Activated naive CD4-positive, alpha-beta T cell treated with anti-CD3 and anti-CD28 coated beads, Interleukin-2, amount 50 U/mL, for 24 hours (primary cell): ENCODE measurements at regions not wholly inside any gene's neighbourhood (a gene's known extent, or its start where the extent isn't known, plus 50 kb on each side); places are given as distances from the start of the nearest gene placed in this dataset.
"Not testable (repeated sequence)": the region's sequence is repeated elsewhere in the genome, so short reads cannot be mapped to it uniquely, and the experiment has no call there.

Experiments
- H3K27ac Mint-ChIP-seq: one replicate; pipeline ENCODE4 v1.8.0; 2021; ENCODE audit warnings: mild to moderate bottlenecking, mixed read lengths
- H3K27me3 Mint-ChIP-seq: one replicate; pipeline ENCODE4 v1.8.0; 2021; ENCODE audit warnings: mixed read lengths
- H3K36me3 Mint-ChIP-seq: one replicate; pipeline ENCODE4 v1.8.0; 2021; ENCODE audit warnings: mixed read lengths
- H3K4me1 Mint-ChIP-seq: one replicate; pipeline ENCODE4 v1.8.0; 2021; ENCODE audit warnings: mixed read lengths
- H3K4me3 Mint-ChIP-seq: one replicate; pipeline ENCODE4 v1.8.0; 2021; ENCODE audit warnings: mild to moderate bottlenecking, mixed read lengths
- H3K9me3 Mint-ChIP-seq: one replicate; pipeline ENCODE4 v1.8.0; 2021; ENCODE audit warnings: mixed read lengths

DNA sequence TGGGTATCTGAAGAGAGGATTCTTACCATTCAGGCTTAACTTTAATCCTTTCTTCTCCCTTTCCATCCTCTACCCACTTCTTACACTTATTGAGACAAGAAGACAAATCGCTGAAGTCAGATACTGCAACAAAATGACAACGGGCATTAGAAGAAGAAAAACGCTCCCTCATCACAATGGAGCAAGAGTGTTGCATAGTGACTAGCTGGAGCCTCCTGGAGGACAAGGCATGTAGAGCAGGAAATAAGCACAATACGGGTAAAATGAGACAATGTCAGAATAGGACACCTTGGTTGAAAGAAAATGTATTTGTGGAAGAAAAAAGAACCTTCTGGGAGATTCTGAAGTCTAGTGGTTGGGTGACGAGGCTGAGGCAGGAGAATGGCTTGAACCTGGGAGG, 501.0 kb downstream of the RERGL start:
- Mint-ChIP-seq H3K27ac (no peak overlapping the region), H3K27me3 (no peaks in the 10 kb centered on the region), H3K4me3 (no peak overlapping the region)

GRCh38 chr12:17579205-17580026, 510.6 kb downstream of the RERGL start:
- H3K4me1 Mint-ChIP-seq = no peaks in the 10 kb centered on the region
- no peaks in the 10 kb centered on the region for H3K9me3 Mint-ChIP-seq
- no peak overlapping the region for H3K4me3 Mint-ChIP-seq
- no peak overlapping the region for H3K27ac Mint-ChIP-seq
- no peaks in the 10 kb centered on the region for H3K27me3 Mint-ChIP-seq
- no peaks in the 10 kb centered on the region for H3K36me3 Mint-ChIP-seq

More for the DNA sequence above, 501.0 kb downstream of the RERGL start:
- Mint-ChIP-seq H3K9me3 (no peaks in the 10 kb centered on the region), H3K36me3 (no peaks in the 10 kb centered on the region), H3K4me1 (no peaks in the 10 kb centered on the region)

- Mint-ChIP-seq H3K27me3 (no peaks in the 10 kb centered on the region), H3K27ac (no peak overlapping the region), H3K36me3 (no peaks in the 10 kb centered on the region)
These were observed 512.6 kb downstream of the RERGL start for GRCh38 chr12:17577405-17577804.

GRCh38 chr12:17572250-17572649, 517.7 kb downstream of the RERGL start:
- H3K27me3 Mint-ChIP-seq = no peaks in the 10 kb centered on the region
- H3K9me3 Mint-ChIP-seq = no peaks in the 10 kb centered on the region
- no peaks in the 10 kb centered on the region for H3K36me3 Mint-ChIP-seq
- H3K27ac Mint-ChIP-seq = no peak overlapping the region
- no peaks in the 10 kb centered on the region for H3K4me1 Mint-ChIP-seq
- H3K4me3 Mint-ChIP-seq = no peak overlapping the region

More at GRCh38 chr12:17577405-17577804, 512.6 kb downstream of the RERGL start:
- Mint-ChIP-seq H3K4me3 (no peak overlapping the region), H3K4me1 (no peaks in the 10 kb centered on the region), H3K9me3 (no peaks in the 10 kb centered on the region)

GRCh38 chr12:17571047-17571446, 518.9 kb downstream of the RERGL start:
- Mint-ChIP-seq H3K27me3 (no peaks in the 10 kb centered on the region), H3K27ac (no peak overlapping the region), H3K4me1 (no peaks in the 10 kb centered on the region), H3K4me3 (no peak overlapping the region), H3K9me3 (no peaks in the 10 kb centered on the region), H3K36me3 (no peaks in the 10 kb centered on the region)

GRCh38 chr12:17564630-17565029, 525.4 kb downstream of the RERGL start:
- not testable (repeated sequence) for H3K27me3 Mint-ChIP-seq, H3K9me3 Mint-ChIP-seq, H3K4me3 Mint-ChIP-seq, H3K36me3 Mint-ChIP-seq, H3K27ac Mint-ChIP-seq, H3K4me1 Mint-ChIP-seq

DNA sequence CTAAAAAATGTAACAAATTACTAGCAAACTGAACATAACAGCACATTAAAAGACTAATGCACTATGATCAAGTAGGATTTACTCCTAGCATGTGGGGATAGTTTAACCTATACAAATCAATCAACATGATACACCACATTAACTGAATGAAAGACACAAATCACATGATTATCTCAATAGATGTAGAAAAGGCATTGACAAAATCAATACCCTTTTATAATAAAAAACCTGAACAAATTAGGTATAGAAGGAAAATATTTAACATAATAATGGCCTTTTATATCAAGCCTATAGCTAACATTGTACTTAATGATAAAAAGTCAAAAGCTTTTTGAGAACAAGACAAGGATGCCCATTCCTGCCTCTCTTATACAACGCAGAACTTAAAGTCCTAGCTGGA, 540.0 kb downstream of the RERGL start:
- Mint-ChIP-seq H3K4me3 (no peak overlapping the region), H3K4me1 (no peaks in the 10 kb centered on the region), H3K9me3 (peaks cover 9% of the 10 kb centered on the region), H3K36me3 (no peaks in the 10 kb centered on the region), H3K27ac (no peak overlapping the region), H3K27me3 (no peaks in the 10 kb centered on the region)

DNA sequence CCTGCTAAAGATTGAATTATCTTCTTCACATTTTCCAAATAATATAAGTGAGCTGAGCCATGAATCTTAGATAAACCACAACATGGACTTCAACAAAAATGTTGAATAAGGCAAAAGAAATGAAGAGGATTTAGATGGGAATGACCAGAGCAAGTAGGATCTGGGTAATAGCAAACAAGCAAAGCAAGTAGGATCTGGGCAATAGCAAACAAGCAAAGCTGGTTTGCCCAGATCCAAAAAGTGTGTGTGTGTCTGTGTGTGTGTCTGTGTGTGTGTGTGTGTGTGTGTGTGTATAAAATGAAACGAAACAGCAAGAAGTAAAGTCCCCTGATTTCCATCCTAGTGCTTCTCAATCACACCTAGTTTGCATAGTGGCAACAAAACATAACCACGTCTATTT, 549.1 kb downstream of the RERGL start:
- Mint-ChIP-seq H3K36me3 (no peaks in the 10 kb centered on the region), H3K4me1 (no peaks in the 10 kb centered on the region), H3K27ac (no peak overlapping the region), H3K27me3 (no peaks in the 10 kb centered on the region), H3K4me3 (no peak overlapping the region), H3K9me3 (no peaks in the 10 kb centered on the region)

DNA sequence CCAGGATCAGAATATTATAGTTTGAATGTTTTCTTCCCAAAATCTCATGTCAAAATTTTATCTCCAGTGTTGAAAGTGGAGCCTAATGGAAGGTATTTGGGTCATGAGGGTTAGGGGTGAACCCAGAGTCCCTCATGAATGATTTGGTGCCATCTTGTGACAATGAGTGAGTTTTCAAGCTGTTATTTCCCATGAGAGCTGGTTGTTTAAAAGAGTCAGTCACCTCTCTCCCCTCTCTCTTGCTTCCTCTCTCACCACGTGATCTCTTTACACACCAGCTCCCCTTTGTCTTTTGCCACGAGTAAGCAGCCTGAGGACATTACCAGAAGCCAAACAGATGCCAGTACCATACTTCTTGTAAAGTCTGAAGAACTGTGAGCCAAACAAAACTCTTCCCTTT, 561.6 kb downstream of the RERGL start:
- no peaks in the 10 kb centered on the region for H3K27me3 Mint-ChIP-seq
- peaks cover 5% of the 10 kb centered on the region for H3K9me3 Mint-ChIP-seq
- H3K36me3 Mint-ChIP-seq = no peaks in the 10 kb centered on the region
- no peak overlapping the region for H3K27ac Mint-ChIP-seq
- no peaks in the 10 kb centered on the region for H3K4me1 Mint-ChIP-seq
- H3K4me3 Mint-ChIP-seq = no peak overlapping the region

- no peaks in the 10 kb centered on the region for H3K27me3 Mint-ChIP-seq
- no peaks in the 10 kb centered on the region for H3K36me3 Mint-ChIP-seq
- no peaks in the 10 kb centered on the region for H3K4me1 Mint-ChIP-seq
These were observed 563.0 kb downstream of the RERGL start for GRCh38 chr12:17527021-17527420.

GRCh38 chr12:17511369-17511768, 578.6 kb downstream of the RERGL start:
- H3K36me3 Mint-ChIP-seq = no peaks in the 10 kb centered on the region
- H3K4me3 Mint-ChIP-seq = no peak overlapping the region
- H3K4me1 Mint-ChIP-seq = no peaks in the 10 kb centered on the region
- H3K27ac Mint-ChIP-seq = no peak overlapping the region
- H3K9me3 Mint-ChIP-seq = no peaks in the 10 kb centered on the region
- no peaks in the 10 kb centered on the region for H3K27me3 Mint-ChIP-seq

More at GRCh38 chr12:17527021-17527420, 563.0 kb downstream of the RERGL start:
- Mint-ChIP-seq H3K27ac (no peak overlapping the region), H3K9me3 (peaks cover 5% of the 10 kb centered on the region), H3K4me3 (no peak overlapping the region)

DNA sequence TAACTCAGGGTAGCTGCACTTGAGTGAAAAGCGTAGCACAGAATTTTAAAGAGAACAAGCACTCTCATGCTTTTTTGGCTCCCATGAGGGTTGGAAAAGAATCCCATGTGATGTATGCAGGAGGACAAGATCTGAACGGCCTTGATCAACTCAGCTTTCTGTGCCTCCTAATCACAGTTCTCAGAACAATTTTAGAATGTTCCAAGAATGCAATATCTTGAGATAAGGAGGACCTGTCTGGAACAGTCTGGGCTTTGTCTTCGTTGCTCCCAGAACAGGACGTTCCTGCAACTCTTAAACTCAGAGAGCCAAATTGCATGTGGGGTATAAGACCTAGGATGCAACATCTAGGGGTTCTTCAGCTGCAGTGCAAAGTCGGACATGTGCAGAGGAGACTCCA, 582.7 kb downstream of the RERGL start:
- H3K27ac Mint-ChIP-seq = no peak overlapping the region
- no peaks in the 10 kb centered on the region for H3K4me1 Mint-ChIP-seq
- H3K27me3 Mint-ChIP-seq = no peaks in the 10 kb centered on the region
- no peak overlapping the region for H3K4me3 Mint-ChIP-seq
- H3K9me3 Mint-ChIP-seq = no peaks in the 10 kb centered on the region
- H3K36me3 Mint-ChIP-seq = no peaks in the 10 kb centered on the region

DNA sequence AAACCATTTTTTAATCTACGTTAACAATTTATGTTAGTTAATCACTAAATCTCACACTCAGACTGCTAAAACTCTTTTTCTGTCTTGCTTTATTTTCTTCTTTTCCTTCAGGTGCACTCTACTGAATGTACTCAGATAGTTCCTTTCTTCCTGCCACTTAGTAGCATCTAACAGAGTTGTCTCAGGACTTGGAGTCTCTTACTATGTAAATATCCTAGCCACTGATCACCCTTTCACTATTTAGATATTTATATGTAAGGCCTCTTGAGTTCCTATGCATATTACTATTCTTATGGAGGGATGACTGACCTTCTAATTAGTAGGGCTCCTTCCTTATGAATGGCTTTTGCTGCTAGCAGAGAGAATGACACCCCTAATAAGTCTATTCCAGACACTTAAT, 586.3 kb downstream of the RERGL start:
- no peak overlapping the region for H3K4me3 Mint-ChIP-seq
- H3K27ac Mint-ChIP-seq = no peak overlapping the region
- H3K27me3 Mint-ChIP-seq = no peaks in the 10 kb centered on the region

GRCh38 chr12:17489452-17489851, 600.5 kb downstream of the RERGL start:
- H3K9me3 Mint-ChIP-seq = no peaks in the 10 kb centered on the region
- H3K27me3 Mint-ChIP-seq = no peaks in the 10 kb centered on the region

More for the DNA sequence above, 586.3 kb downstream of the RERGL start:
- no peaks in the 10 kb centered on the region for H3K36me3 Mint-ChIP-seq
- H3K4me1 Mint-ChIP-seq = no peaks in the 10 kb centered on the region
- H3K9me3 Mint-ChIP-seq = no peaks in the 10 kb centered on the region

DNA sequence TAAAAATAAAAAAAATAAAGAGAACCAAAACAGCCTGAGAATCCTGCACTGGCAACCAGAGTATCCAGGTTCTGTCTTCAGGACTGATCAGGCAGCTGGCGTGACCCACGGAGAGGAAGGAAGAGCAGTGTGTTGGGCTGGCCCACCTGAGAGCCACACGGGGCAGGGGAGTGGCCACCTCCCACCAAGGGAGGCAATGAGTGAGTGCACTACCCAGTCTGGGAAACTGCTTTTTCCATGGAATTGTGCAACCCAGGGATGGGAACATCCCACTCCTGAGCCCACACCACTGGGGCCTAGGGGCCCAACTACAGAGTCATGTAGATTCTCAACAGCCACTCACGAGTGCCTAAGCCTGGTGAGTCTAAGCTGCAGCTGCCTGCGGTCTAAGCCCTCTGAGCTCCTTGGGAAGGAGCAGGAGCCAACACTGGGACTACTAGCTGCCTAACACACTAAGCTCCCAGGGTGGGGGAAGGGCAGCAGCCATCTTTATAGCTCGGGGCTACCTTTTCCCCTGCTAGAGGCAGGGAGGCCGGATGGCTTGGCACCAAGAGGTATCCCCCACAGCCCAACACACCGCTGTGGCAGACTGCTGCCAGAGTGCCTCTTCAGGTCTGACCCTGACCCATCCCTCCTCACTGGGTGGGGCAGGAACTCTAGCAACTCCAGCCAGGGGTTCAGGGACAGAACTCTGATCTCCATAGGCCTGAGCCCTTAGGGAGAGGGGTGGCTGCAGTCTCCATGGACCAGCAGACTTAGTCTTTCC, 610.9 kb downstream of the RERGL start:
- H3K27ac Mint-ChIP-seq = no peak overlapping the region
- H3K4me1 Mint-ChIP-seq = no peaks in the 10 kb centered on the region
- no peaks in the 10 kb centered on the region for H3K36me3 Mint-ChIP-seq
- H3K27me3 Mint-ChIP-seq = no peaks in the 10 kb centered on the region
- no peak overlapping the region for H3K4me3 Mint-ChIP-seq
- peaks cover 15% of the 10 kb centered on the region for H3K9me3 Mint-ChIP-seq

More at GRCh38 chr12:17489452-17489851, 600.5 kb downstream of the RERGL start:
- Mint-ChIP-seq H3K27ac (no peak overlapping the region), H3K4me3 (no peak overlapping the region), H3K4me1 (no peaks in the 10 kb centered on the region), H3K36me3 (no peaks in the 10 kb centered on the region)

DNA sequence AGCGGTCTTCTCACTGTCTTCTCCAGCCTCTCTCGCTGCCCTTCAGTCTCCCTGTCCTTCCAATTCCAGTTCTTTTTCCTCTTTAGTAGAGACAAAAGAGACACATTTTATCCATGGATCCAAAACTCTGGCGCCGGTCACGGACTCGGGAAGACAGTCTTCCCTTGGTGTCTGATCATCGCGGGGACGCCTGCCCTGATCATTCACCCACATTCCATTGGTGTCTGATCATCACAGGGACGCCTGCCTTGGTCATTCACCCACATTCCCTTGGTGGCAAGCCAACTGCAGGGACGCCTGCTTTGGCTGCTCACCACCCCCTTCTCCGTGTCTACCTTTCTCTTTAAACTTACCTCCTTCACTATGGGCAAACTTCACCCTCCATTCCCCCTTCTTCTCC, 619.5 kb downstream of the RERGL start:
- no peak overlapping the region for H3K4me3 Mint-ChIP-seq

More for the DNA sequence above, 619.5 kb downstream of the RERGL start:
- H3K27me3 Mint-ChIP-seq = no peaks in the 10 kb centered on the region
- H3K4me1 Mint-ChIP-seq = no peaks in the 10 kb centered on the region
- no peaks in the 10 kb centered on the region for H3K9me3 Mint-ChIP-seq
- no peak overlapping the region for H3K27ac Mint-ChIP-seq
- H3K36me3 Mint-ChIP-seq = no peaks in the 10 kb centered on the region
